ENCODE measurements at regions not wholly inside any gene's neighbourhood (a gene's known extent, or its start where the extent isn't known, plus 50 kb on each side); places are given as distances from the start of the nearest gene placed in this dataset.

DNA sequence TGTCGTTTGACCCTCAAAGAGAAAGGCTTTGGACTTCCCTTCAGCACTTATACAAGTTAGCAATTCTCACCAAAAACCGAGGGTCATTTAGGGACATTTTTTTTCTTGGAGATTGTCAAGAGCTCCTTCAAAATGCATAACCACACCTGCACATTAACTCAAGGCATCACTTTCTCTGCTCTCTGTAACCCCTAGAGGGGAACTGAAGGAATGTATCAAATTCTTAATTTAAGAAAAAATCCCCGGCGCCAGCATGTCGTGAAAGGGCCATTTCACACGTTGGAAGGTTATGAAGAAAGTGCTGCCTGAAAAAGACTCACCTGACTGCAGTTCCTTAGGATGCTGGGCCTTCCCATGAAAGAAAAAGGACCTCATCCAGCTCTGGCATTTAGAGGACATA lies 131.6 kb upstream of the ZC3H12A start:
- CTCF ChIA-PET = no interaction called here
- Histone ChIP-seq H3K36me3 (ENCODE audit: control insufficient read depth, insufficient read depth, low read length) (no peaks in the 10 kb centered on the region), H3K27me3 (ENCODE audit: control insufficient read depth, insufficient read depth, low read length) (no peaks in the 10 kb centered on the region), H3K4me3 (ENCODE audit: low read depth, low read length) (no peak overlapping the region)
- DNase-seq (ENCODE audit: low read depth) = no peak
- POLR2A ChIA-PET = no interaction called here
- TF ChIP-seq, protein P1, sequence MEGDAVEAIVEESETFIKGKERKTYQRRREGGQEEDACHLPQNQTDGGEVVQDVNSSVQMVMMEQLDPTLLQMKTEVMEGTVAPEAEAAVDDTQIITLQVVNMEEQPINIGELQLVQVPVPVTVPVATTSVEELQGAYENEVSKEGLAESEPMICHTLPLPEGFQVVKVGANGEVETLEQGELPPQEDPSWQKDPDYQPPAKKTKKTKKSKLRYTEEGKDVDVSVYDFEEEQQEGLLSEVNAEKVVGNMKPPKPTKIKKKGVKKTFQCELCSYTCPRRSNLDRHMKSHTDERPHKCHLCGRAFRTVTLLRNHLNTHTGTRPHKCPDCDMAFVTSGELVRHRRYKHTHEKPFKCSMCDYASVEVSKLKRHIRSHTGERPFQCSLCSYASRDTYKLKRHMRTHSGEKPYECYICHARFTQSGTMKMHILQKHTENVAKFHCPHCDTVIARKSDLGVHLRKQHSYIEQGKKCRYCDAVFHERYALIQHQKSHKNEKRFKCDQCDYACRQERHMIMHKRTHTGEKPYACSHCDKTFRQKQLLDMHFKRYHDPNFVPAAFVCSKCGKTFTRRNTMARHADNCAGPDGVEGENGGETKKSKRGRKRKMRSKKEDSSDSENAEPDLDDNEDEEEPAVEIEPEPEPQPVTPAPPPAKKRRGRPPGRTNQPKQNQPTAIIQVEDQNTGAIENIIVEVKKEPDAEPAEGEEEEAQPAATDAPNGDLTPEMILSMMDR (IDR thresholded peaks at IDR 0.05; ENCODE audit: insufficient read depth, low read depth, low read length) = no peak

DNA sequence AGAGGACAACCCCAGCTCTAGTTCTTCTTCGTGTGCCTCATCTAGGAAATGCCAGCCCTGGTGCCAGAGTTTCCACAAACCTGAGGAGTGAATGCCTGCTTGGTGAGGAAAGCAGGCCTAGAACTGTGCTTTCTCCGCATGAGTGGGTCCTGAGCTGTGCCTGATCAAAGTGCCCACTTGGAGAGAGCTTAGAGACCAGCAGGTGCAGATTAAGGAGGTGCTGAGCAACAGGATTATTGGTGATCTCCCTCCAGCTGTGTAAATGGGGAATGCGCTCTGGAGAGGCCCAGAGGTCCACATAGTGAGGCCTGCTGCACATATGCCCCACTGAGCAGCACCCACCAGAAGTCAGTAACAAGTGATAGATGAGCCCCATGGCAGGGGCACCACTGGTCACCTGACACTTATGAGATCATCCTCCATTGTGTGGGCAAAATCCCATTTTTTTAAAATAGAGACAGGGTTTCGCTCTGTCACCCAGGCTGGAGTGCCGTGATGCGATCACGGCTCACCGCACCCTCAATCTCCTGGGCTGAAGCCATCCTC lies 127.2 kb upstream of the ZC3H12A start:
- H3K27me3 ChIP-seq (ENCODE audit: control insufficient read depth, insufficient read depth, low read length) = no peaks in the 10 kb centered on the region
- H3K36me3 ChIP-seq (ENCODE audit: control insufficient read depth, insufficient read depth, low read length) = no peaks in the 10 kb centered on the region
- CTCF ChIA-PET = no interaction called here
- POLR2A ChIA-PET = no interaction called here
- TF ChIP-seq, protein P1 (IDR thresholded peaks at IDR 0.05; ENCODE audit: insufficient read depth, low read depth, low read length) = no peak
- no peak overlapping the region for H3K4me3 ChIP-seq (ENCODE audit: low read depth, low read length)
- DNase-seq (ENCODE audit: low read depth) = no peak

DNA sequence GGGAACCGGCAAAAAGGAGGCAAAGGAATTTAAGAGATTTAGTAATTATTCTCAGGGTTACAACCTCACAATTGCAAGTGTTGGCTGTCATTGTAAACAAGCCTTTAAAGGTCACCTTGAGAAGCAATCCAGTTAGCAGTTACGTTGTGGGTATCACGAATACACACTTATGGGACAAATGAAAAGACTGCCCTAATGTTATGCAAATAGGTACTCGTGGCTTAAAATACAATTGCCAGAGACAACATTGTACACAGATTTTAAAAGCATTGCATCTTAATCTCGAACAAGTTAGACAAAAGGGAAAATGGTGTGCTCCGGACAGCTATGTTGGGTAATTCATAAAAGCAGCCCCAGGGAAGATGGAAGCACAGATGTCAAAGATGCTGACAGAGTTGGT lies 120.5 kb upstream of the ZC3H12A start:
- Histone ChIP-seq H3K4me3 (ENCODE audit: low read depth, low read length) (no peak overlapping the region), H3K36me3 (ENCODE audit: control insufficient read depth, insufficient read depth, low read length) (no peaks in the 10 kb centered on the region), H3K27me3 (ENCODE audit: control insufficient read depth, insufficient read depth, low read length) (no peaks in the 10 kb centered on the region)
- DNase-seq (ENCODE audit: low read depth) = no peak
- ChIA-PET CTCF (no interaction called here), POLR2A (no interaction called here)
- TF ChIP-seq, protein P1 (IDR thresholded peaks at IDR 0.05; ENCODE audit: insufficient read depth, low read depth, low read length) = no peak

DNA sequence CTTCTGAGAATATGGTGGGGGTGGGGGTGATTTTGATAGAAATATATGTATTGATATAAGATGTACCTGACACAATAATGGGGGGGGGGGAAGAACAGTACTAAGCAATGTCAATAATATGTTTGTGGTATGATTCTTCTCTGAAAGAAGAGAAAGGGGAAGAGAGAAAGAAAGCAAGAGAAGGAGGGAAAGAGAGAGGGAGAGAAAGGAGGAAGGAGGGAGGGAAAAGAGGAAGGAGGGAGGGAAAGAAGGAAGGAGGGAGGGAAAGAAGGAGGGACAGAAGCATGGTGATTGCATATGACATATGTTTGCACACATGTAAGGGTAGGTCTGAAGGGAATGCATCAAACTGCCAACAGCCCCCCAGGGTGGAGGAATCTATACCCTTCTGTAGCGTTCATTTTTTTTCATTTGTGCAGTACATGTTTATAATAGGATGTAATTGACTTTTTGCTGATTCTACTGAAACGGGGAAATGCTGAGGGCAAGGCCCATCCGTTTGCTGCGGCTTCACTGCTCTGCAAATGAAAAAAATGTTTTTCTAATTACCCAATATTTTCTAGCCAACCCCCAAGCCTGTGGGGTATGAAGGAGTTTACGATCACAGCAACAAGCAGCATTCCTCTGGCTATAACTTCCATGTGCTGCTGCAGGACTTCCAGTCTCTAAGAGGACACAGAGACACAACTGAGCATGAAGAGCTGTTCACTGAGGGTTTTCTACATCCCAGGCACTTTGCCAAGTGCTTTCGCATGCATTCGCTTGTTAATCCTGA lies 119.3 kb upstream of the ZC3H12A start:
- no peaks in the 10 kb centered on the region for H3K27me3 ChIP-seq (ENCODE audit: control insufficient read depth, insufficient read depth, low read length)
- TF ChIP-seq, protein P1 (IDR thresholded peaks at IDR 0.05; ENCODE audit: insufficient read depth, low read depth, low read length) = no peak
- no peak overlapping the region for H3K4me3 ChIP-seq (ENCODE audit: low read depth, low read length)
- POLR2A ChIA-PET = no interaction called here
- no peaks in the 10 kb centered on the region for H3K36me3 ChIP-seq (ENCODE audit: control insufficient read depth, insufficient read depth, low read length)
- no peak for DNase-seq (ENCODE audit: low read depth)
- CTCF ChIA-PET = no interaction called here

DNA sequence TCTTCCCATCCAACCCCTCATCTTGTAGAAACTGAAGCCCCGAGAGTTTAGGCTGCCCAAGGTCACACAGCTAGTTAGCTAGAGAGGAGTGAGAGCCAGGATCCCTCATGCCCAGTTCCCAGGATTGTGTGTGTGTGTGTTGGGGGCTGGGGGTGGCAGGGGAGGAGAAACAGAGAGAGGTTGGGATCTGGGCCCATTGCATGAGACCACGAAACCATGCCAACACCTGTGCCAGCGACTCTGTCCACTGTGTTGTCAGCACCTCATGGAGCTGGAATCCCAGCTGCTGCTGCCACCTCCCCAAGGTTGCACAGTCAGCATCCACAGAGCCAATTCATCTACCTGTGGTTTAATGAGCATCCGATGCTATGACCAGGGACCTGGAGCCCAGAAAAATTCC lies 115.4 kb upstream of the ZC3H12A start:
- TF ChIP-seq, protein P1 (IDR thresholded peaks at IDR 0.05; ENCODE audit: insufficient read depth, low read depth, low read length) = no peak
- Histone ChIP-seq H3K36me3 (ENCODE audit: control insufficient read depth, insufficient read depth, low read length) (no peaks in the 10 kb centered on the region), H3K27me3 (ENCODE audit: control insufficient read depth, insufficient read depth, low read length) (no peaks in the 10 kb centered on the region), H3K4me3 (ENCODE audit: low read depth, low read length) (no peak overlapping the region)
- CTCF ChIA-PET = interaction anchor here (1.3 kb wide), 1 partner anchor 14 kb away, joined by 4 read pairs; no protein-coding TSS in a partner anchor
- POLR2A ChIA-PET = no interaction called here
- DNase-seq (ENCODE audit: low read depth) = no peak
